ENCODE measurements at regions not wholly inside any gene's neighbourhood (a gene's known extent, or its start where the extent isn't known, plus 50 kb on each side); places are given as distances from the start of the nearest gene placed in this dataset.

GRCh38 chr7:119694506-119694905 is 578.5 kb upstream of the KCND2 start:
- no peaks in the 10 kb centered on the region for H4K20me1 ChIP-seq (ENCODE audit: control insufficient read depth, insufficient read depth, low read depth, low read length)
- H3K4me2 ChIP-seq (ENCODE audit: low read length): no peak overlapping the region
- no peaks in the 10 kb centered on the region for H3K4me1 ChIP-seq (ENCODE audit: control insufficient read depth, low read length)
- H3K79me2 ChIP-seq (ENCODE audit: control insufficient read depth, low read length): no peaks in the 10 kb centered on the region
- no peaks in the 10 kb centered on the region for H3K36me3 ChIP-seq (ENCODE audit: control insufficient read depth, low read length)
- no peak overlapping the region for H3K4me3 ChIP-seq (ENCODE audit: low read length)
- no peaks in the 10 kb centered on the region for H3K9me3 ChIP-seq (ENCODE audit: control insufficient read depth, insufficient read depth, low read length)
- TF ChIP-seq EZH2phosphoT487 (IDR thresholded peaks at IDR 0.05; ENCODE audit: borderline replicate concordance, low read length) (no peak), CTCF (IDR thresholded peaks at IDR 0.05; ENCODE audit: low read depth, low read length, poor library complexity, severe bottlenecking) (no peak)
- no peak overlapping the region for H3K27ac ChIP-seq (ENCODE audit: low read depth, low read length)
- H3F3A ChIP-seq (ENCODE audit: control insufficient read depth, insufficient read depth): no peaks in the 10 kb centered on the region
- no peaks in the 10 kb centered on the region for H3K9me2 ChIP-seq (replicated peaks; ENCODE audit: control insufficient read depth, low read length)
- H3K27me3 ChIP-seq (ENCODE audit: control insufficient read depth, low read length): no peaks in the 10 kb centered on the region

GRCh38 chr7:119696336-119696735 is 576.6 kb upstream of the KCND2 start:
- Histone ChIP-seq H3F3A (ENCODE audit: control insufficient read depth, insufficient read depth) (no peaks in the 10 kb centered on the region), H3K79me2 (ENCODE audit: control insufficient read depth, low read length) (no peaks in the 10 kb centered on the region)

GRCh38 chr7:119703895-119704294 is 569.1 kb upstream of the KCND2 start:
- Histone ChIP-seq H3K27me3 (ENCODE audit: control insufficient read depth, low read length) (no peaks in the 10 kb centered on the region), H3K4me1 (ENCODE audit: control insufficient read depth, low read length) (no peaks in the 10 kb centered on the region), H3F3A (ENCODE audit: control insufficient read depth, insufficient read depth) (no peaks in the 10 kb centered on the region), H3K79me2 (ENCODE audit: control insufficient read depth, low read length) (no peaks in the 10 kb centered on the region), H3K4me3 (ENCODE audit: low read length) (no peak overlapping the region), H4K20me1 (ENCODE audit: control insufficient read depth, insufficient read depth, low read depth, low read length) (no peaks in the 10 kb centered on the region), H3K9me3 (ENCODE audit: control insufficient read depth, insufficient read depth, low read length) (no peaks in the 10 kb centered on the region), H3K4me2 (ENCODE audit: low read length) (no peak overlapping the region), H3K36me3 (ENCODE audit: control insufficient read depth, low read length) (no peaks in the 10 kb centered on the region), H3K27ac (ENCODE audit: low read depth, low read length) (no peak overlapping the region), H3K9me2 (replicated peaks; ENCODE audit: control insufficient read depth, low read length) (no peaks in the 10 kb centered on the region; the same call in 1 of the 2 replicates)
- no peak for TF ChIP-seq CTCF (IDR thresholded peaks at IDR 0.05; ENCODE audit: low read depth, low read length, poor library complexity, severe bottlenecking)
- TF ChIP-seq EZH2phosphoT487 (IDR thresholded peaks at IDR 0.05; ENCODE audit: borderline replicate concordance, low read length): no peak

More at GRCh38 chr7:119696336-119696735, 576.6 kb upstream of the KCND2 start:
- no peaks in the 10 kb centered on the region for H4K20me1 ChIP-seq (ENCODE audit: control insufficient read depth, insufficient read depth, low read depth, low read length)
- no peaks in the 10 kb centered on the region for H3K4me1 ChIP-seq (ENCODE audit: control insufficient read depth, low read length)
- H3K9me3 ChIP-seq (ENCODE audit: control insufficient read depth, insufficient read depth, low read length): no peaks in the 10 kb centered on the region
- TF ChIP-seq EZH2phosphoT487 (IDR thresholded peaks at IDR 0.05; ENCODE audit: borderline replicate concordance, low read length): no peak
- TF ChIP-seq CTCF (IDR thresholded peaks at IDR 0.05; ENCODE audit: low read depth, low read length, poor library complexity, severe bottlenecking): no peak
- no peaks in the 10 kb centered on the region for H3K36me3 ChIP-seq (ENCODE audit: control insufficient read depth, low read length)
- no peak overlapping the region for H3K27ac ChIP-seq (ENCODE audit: low read depth, low read length)
- no peak overlapping the region for H3K4me3 ChIP-seq (ENCODE audit: low read length)
- H3K4me2 ChIP-seq (ENCODE audit: low read length): no peak overlapping the region
- no peaks in the 10 kb centered on the region; the same call in 1 of the 2 replicates for H3K9me2 ChIP-seq (replicated peaks; ENCODE audit: control insufficient read depth, low read length)
- no peaks in the 10 kb centered on the region for H3K27me3 ChIP-seq (ENCODE audit: control insufficient read depth, low read length)

Measured in DOHH2 (cell line).